WI38 (cell line): ENCODE measurements at regions not wholly inside any gene's neighbourhood (a gene's known extent, or its start where the extent isn't known, plus 50 kb on each side); places are given as distances from the start of the nearest gene placed in this dataset.

Source experiments
- H3K4me3 ChIP-seq: 2 replicates; pipeline ENCODE4 v1.5.1; 2011; ENCODE audit warnings: low read depth, mild to moderate bottlenecking, control low read depth, low read length
- CTCF ChIP-seq: IDR thresholded peaks from 2 replicates; pipeline ENCODE4 v1.5.1; 2012; ENCODE audit warnings: low read depth, mild to moderate bottlenecking, control low read depth, low read length

GRCh38 chr14:76948213-76948947, 80.1 kb downstream of the IRF2BPL start:
- TF ChIP-seq CTCF = no peak
- no peak overlapping the region for H3K4me3 ChIP-seq

- no peak overlapping the region for H3K4me3 ChIP-seq
- no peak for TF ChIP-seq CTCF
Measured at GRCh38 chr14:76947838-76948184, 80.7 kb downstream of the IRF2BPL start.

GRCh38 chr14:76947078-76947837, 81.2 kb downstream of the IRF2BPL start:
- TF ChIP-seq CTCF = peak; percentile 24; the same call in 1 of the 2 replicates
- no peak overlapping the region for H3K4me3 ChIP-seq

GRCh38 chr14:76946753-76947077, 81.8 kb downstream of the IRF2BPL start:
- no peak overlapping the region for H3K4me3 ChIP-seq
- TF ChIP-seq CTCF = no peak

- no peak for TF ChIP-seq CTCF
- H3K4me3 ChIP-seq = no peak overlapping the region
Measured at GRCh38 chr14:76943072-76943471, 85.4 kb downstream of the IRF2BPL start.

- TF ChIP-seq CTCF = no peak
Measured at GRCh38 chr14:76941946-76942805, 86.3 kb downstream of the IRF2BPL start.

More at GRCh38 chr14:76941946-76942805, 86.3 kb downstream of the IRF2BPL start:
- H3K4me3 ChIP-seq = no peak overlapping the region
